Esophagus squamous epithelium (tissue), 5 donors: ENCODE measurements at regions not wholly inside any gene's neighbourhood (a gene's known extent, or its start where the extent isn't known, plus 50 kb on each side); places are given as distances from the start of the nearest gene placed in this dataset.

Experiments used
- DNase-seq: peaks from one replicate; lab custom pipeline; 2025; lab: John Stamatoyannopoulos, UW
- H3K27ac ChIP-seq, 4 donors: fragments of 200-600 bp; sonication (generic); one replicate each; pipeline ENCODE4 v1.5.1; 2016 to 2019; ENCODE audit warnings: mild to moderate bottlenecking in 1 of 4
- H3K27me3 ChIP-seq, 4 donors: fragments of 200-600 bp; sonication (generic); 1 replicate in 3 of 4; 2 replicates in 1 of 4; pipeline versions ENCODE4 v1.5.1 to v1.6.0; 2017 to 2021; ENCODE audit warnings: antibody characterized with exemption in 1 of 4
- H3K36me3 ChIP-seq, 3 donors: fragments of 200-600 bp; sonication (generic); one replicate each; pipeline ENCODE4 v1.5.1; 2016 to 2019
- H3K4me1 ChIP-seq, 3 donors: fragments of 200-600 bp; sonication (generic); one replicate each; pipeline ENCODE4 v1.5.1; 2017 to 2019
- H3K4me3 ChIP-seq, 4 donors: fragments of 200-600 bp; sonication (generic); 1 replicate in 3 of 4; 2 replicates in 1 of 4; pipeline ENCODE4 v1.5.1; 2016 to 2019; ENCODE audit warnings: mild to moderate bottlenecking in 2 of 4, moderate library complexity in 1 of 4
- H3K9me3 ChIP-seq, 3 donors: fragments of 200-600 bp; sonication (generic); one replicate each; pipeline ENCODE4 v1.5.1; 2016 to 2019
- POLR2A ChIP-seq, 4 donors: fragments of 450-650 bp; IDR thresholded peaks; one replicate each; pipeline ENCODE4 v1.6.1; 2017; ENCODE audit warnings: antibody characterized with exemption in 4 of 4, mild to moderate bottlenecking in 4 of 4, moderate library complexity in 3 of 4
- WGBS, 2 donors: methylation state at CpG; one replicate each; pipeline ENCODE4 v1.1.5; 2018; 5-methylcytosine and 5-hydroxymethylcytosine counted together
- intact Hi-C: fragments of 100-400 bp; cut with DNase I; formaldehyde crosslinking; loops from one replicate; pipeline ENCODE4 v1.15.0; 2022
- TF ChIP-seq, protein P1 (sequence below), 6 experiments: fragments of 450-650 bp in 4 of 6; fragments of 200-600 bp in 2 of 6; sonication (generic) in 2 of 6; IDR thresholded peaks; one replicate each; pipeline ENCODE4 v1.5.1; 2016 to 2019; ENCODE audit warnings: antibody characterized with exemption in 6 of 6, mild to moderate bottlenecking in 4 of 6, moderate library complexity in 4 of 6
- donor health status: DM: yes; HTN: yes; CAD: no.

DNA sequence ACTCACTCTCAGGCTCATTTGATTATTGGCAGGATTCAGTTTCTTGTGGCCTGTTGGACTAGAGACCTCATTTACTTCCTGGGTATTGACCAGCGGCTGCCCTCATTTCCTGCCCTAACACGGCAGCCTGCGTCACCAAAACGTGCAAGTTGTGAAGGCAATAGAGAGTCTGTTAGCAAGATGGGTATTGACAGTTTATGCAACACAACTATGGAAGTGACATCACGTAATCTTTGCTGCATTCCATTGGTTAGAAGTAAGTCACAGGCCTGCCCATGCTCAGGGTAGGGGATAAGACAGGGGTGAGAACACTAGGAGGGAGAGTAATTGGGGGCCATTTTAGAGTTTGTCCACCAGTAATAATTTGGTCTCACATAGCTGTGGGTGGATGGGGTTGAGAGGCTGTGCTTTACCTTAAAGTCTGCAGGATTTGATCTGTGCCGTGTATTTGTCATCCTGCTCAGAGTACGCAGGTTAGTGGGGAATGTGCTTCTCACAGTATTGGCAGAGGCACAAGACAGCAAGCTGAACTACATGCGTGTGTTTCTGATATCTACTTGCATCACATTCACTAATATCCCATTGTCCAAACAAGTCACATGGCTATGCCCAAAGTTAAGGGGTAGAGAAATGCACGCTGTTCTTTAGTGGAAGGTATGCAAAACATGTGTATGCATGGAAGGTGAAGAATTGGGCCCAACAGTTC lies 83.3 kb downstream of the EDEM1 start:
- Histone ChIP-seq H3K4me1 (no peaks in the 10 kb centered on the region), H3K9me3 (no peaks in the 10 kb centered on the region), H3K27ac (no peak overlapping the region), H3K36me3 (no peaks in the 10 kb centered on the region), H3K4me3 (no peak overlapping the region), H3K27me3 (no peaks in the 10 kb centered on the region)
- no peak for DNase-seq
- intact Hi-C loops, result no loop called here
- TF ChIP-seq, protein P1, sequence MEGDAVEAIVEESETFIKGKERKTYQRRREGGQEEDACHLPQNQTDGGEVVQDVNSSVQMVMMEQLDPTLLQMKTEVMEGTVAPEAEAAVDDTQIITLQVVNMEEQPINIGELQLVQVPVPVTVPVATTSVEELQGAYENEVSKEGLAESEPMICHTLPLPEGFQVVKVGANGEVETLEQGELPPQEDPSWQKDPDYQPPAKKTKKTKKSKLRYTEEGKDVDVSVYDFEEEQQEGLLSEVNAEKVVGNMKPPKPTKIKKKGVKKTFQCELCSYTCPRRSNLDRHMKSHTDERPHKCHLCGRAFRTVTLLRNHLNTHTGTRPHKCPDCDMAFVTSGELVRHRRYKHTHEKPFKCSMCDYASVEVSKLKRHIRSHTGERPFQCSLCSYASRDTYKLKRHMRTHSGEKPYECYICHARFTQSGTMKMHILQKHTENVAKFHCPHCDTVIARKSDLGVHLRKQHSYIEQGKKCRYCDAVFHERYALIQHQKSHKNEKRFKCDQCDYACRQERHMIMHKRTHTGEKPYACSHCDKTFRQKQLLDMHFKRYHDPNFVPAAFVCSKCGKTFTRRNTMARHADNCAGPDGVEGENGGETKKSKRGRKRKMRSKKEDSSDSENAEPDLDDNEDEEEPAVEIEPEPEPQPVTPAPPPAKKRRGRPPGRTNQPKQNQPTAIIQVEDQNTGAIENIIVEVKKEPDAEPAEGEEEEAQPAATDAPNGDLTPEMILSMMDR (IDR thresholded peaks at IDR 0.05), result no peak
- no peak for TF ChIP-seq POLR2A (IDR thresholded peaks at IDR 0.05)
- WGBS, 2 donors, result 72% methylated on average over 5 to 9 of the region's 9 CpGs

DNA sequence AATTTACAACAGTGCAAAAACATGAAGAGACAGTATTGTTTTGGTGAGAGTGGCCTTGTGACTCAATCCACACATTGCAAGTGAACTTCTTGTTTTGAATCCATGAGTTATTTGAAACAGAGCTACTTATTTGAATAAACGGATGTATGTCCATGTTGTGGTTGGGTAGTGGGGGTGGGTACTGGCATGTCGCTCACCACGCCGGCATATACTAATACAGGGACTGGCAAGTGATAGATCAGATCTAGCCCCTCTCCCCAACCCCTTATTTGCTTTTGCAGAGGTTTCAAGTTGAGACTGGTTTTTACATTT lies 83.8 kb downstream of the EDEM1 start:
- Histone ChIP-seq H3K27ac (no peak overlapping the region), H3K27me3 (no peaks in the 10 kb centered on the region), H3K4me1 (no peaks in the 10 kb centered on the region), H3K9me3 (no peaks in the 10 kb centered on the region), H3K36me3 (no peaks in the 10 kb centered on the region), H3K4me3 (no peak overlapping the region)
- DNase-seq, result no peak
- TF ChIP-seq, protein P1 (IDR thresholded peaks at IDR 0.05), result no peak
- TF ChIP-seq POLR2A (IDR thresholded peaks at IDR 0.05), result no peak
- WGBS, 2 donors, result 84 to 99% methylated on average over 4 of the region's 4 CpGs
- intact Hi-C loops, result no loop called here

DNA sequence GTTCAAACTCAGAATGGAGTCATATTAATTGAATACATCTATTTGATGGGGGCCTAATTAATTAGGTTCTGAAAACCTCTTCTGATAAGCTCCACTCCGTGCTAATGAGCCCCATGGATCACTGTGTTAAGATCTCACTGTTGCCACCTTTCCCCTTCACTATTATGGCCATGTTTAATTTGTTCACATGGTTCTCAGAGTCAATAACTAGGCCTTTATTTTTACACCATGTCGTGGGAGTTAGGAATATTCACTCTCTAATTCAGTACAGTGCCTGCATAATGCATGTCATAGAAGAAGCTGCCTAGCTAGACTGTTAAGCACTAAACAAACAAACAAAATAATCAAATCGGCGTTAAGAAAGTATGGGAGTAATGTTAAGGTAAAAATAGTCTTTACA lies 84.9 kb downstream of the EDEM1 start:
- Histone ChIP-seq H3K36me3 (no peaks in the 10 kb centered on the region), H3K27ac (no peak overlapping the region), H3K4me3 (no peak overlapping the region), H3K27me3 (no peaks in the 10 kb centered on the region), H3K4me1 (no peaks in the 10 kb centered on the region), H3K9me3 (no peaks in the 10 kb centered on the region)
- TF ChIP-seq, protein P1 (IDR thresholded peaks at IDR 0.05), result no peak
- TF ChIP-seq POLR2A (IDR thresholded peaks at IDR 0.05), result no peak
- DNase-seq, result no peak
- WGBS, 2 donors, result 36 to 42% methylated on average over 4 of the region's 4 CpGs
- intact Hi-C loops, result no loop called here

DNA sequence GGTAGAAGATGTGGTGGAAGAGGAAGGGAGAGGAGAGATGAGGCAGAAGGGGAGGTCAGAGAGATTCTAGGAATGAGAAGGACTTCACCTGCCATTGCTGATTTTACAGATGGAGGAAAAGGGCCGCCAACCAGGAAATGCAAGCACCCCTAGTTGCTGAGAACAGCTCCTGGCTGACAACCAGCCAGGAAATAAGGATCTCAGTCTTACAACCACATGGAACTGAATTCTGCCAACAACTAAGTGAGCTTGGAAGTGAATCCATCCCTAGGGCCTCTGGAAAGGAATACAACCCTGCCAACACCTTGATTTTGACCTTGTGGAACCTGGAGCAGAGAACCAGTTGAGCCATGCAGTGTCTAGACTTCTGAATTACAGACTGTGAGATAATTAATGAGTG lies 86.6 kb downstream of the EDEM1 start:
- intact Hi-C loops, result no loop called here
- 42 to 71% methylated on average over 1 of the region's 1 CpG for WGBS, 2 donors
- Histone ChIP-seq H3K27me3 (no peaks in the 10 kb centered on the region), H3K27ac (no peak overlapping the region), H3K4me3 (no peak overlapping the region), H3K4me1 (no peaks in the 10 kb centered on the region), H3K9me3 (no peaks in the 10 kb centered on the region), H3K36me3 (no peaks in the 10 kb centered on the region)
- no peak for DNase-seq
- TF ChIP-seq, protein P1 (IDR thresholded peaks at IDR 0.05), result no peak
- no peak for TF ChIP-seq POLR2A (IDR thresholded peaks at IDR 0.05)

DNA sequence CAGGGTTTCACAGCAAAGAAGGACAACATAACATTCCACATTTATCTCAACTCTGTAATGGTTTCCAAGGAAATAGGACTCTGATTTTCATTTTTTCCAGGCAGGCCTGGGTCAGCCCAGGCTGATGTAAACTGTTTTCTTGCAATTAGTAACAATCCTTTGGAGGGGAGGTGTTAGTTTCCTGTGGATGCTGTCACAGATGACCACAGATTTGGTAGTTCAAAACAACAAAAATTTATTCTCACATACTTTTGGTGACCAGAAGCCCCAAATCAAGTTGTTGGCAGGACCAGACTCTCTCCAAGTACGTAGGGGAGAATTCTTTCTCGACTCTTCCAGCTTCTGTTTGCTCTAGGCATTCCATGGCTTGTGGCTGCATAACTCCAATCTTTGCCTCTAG lies 88.0 kb downstream of the EDEM1 start:
- 28 to 32% methylated on average over 2 of the region's 2 CpGs for WGBS, 2 donors
- no peaks in the 10 kb centered on the region for H3K9me3 ChIP-seq
- no peaks in the 10 kb centered on the region for H3K4me1 ChIP-seq
- intact Hi-C loops, result no loop called here
- no peak overlapping the region for H3K4me3 ChIP-seq
- DNase-seq, result no peak
- H3K36me3 ChIP-seq, result no peaks in the 10 kb centered on the region
- no peak overlapping the region for H3K27ac ChIP-seq
- H3K27me3 ChIP-seq, result no peaks in the 10 kb centered on the region
- TF ChIP-seq POLR2A (IDR thresholded peaks at IDR 0.05), result no peak
- TF ChIP-seq, protein P1 (IDR thresholded peaks at IDR 0.05), result no peak
